ENCODE measurements at regions not wholly inside any gene's neighbourhood (a gene's known extent, or its start where the extent isn't known, plus 50 kb on each side); places are given as distances from the start of the nearest gene placed in this dataset.

GRCh38 chr2:173612354-173612753 lies 257.7 kb downstream of the CDCA7 start:
- no peak overlapping the region for H3K27ac ChIP-seq
- no peak overlapping the region for H3K4me3 ChIP-seq

DNA sequence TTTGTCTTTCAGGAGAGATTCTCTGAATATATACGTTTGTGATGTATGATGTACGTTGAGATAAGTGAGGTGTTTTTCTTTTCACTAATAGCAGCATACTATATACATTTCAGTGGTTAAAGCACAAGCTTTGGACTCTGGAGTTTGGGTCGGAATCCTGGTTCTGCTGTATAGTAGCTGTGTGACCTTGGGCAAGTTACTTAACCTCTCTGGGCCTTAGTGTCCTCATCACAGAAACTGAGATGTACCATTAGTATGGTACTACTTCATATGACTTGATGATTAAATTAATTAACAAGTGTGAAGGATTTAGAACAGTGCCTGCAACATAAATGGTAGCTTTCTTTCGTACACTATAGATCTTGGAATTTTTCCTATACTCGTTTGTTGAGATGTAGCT lies 258.7 kb downstream of the CDCA7 start:
- H3K4me3 ChIP-seq = no peak overlapping the region

DNA sequence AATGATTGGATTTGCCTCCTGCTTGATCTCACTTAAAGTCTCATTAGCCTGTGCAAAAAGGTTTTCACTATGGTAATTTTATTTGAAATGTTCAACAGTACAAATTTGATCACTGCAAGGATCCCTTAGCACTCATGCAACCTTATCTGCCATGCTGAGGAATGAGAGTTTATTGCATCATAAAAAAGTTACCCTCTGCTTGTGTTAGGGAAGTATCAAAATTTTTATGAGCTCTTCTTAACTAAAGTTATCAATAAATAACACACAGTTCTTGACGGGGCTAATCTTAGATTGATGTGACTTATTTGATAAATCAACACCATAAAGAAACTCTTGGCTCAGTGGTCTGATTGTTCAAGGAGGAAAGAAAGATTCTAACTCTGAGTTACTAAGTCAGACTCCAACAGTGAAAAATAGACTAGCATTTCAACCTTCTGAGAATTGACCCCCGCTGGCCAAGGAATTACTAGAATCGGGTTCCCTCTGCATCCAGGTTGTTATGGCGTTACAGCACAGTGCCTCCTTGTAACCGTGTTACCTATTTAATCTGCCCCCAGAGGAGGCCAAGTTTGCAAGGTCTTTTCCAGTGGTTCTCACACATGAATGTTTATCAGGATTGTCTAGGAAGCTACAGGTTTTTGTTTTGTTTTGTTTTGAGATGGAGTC lies 259.7 kb downstream of the CDCA7 start:
- Histone ChIP-seq H3K27ac (no peak overlapping the region), H3K4me3 (no peak overlapping the region)

More for the DNA sequence above, 258.7 kb downstream of the CDCA7 start:
- no peak overlapping the region for H3K27ac ChIP-seq

DNA sequence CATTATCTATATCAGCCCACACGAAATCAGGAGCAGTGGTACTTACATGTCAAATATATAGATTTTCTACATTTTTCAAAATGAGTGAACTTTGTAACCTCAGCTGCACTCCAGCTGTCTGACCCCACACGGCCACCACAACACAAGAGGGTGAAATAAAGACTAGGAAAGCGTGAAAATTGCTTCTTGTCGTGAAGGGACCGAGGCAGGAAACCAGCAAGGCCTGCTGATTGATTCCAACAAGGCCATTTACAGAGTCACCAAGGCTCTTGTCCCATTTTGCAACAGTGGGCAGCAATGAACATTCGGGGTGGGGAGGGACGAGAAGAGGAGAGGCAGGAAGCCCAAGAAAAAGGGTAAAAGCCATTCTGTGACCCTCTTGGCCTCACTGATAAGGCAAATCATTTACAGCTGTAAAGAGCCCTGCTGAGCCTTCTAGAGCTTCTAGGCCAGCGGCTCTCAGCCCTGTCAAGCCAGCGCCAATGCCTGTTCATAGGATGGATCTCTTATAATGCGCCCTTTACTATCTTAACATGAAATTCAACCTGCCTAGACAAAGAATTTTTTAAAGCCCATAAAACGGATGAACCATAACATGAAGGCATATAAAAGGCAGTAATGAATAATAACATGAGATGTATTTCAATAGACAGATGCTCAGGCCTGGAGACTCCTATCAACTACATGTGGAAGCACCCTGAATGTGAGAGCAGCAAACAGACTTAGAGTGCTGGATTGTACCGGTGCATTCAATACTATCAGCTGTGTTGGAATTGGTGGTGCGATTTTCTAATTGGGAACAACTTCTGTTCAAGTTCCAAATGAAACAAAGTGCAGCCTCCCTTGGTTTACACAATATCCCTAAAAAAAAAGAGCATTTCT lies 269.0 kb downstream of the CDCA7 start:
- Histone ChIP-seq H3K27ac (no peak overlapping the region), H3K4me3 (no peak overlapping the region)

- no peak overlapping the region for H3K4me3 ChIP-seq
- no peak overlapping the region for H3K27ac ChIP-seq
These were observed 270.6 kb downstream of the CDCA7 start for GRCh38 chr2:173625315-173625714.

DNA sequence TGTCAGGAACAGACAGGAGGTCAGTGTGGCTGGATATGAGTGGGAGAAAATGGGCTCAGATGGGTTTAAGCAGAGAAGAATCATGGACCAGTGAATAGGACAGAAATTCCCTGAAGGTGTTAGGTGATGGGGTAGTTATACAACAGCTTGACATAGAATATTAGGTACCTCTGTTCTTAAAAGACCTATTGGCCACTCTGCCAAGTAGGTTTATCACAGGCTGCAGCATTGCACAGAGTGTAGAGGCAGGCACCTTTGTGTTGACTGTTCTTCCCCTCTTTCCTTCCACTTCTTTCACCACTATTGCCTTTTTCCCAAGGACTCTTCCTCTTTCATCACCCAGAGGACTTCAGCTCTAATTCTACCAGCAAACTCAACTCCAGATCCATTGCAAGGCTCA lies 274.4 kb downstream of the CDCA7 start:
- Histone ChIP-seq H3K27ac (no peak overlapping the region), H3K4me3 (no peak overlapping the region)

GRCh38 chr2:173630425-173631126 lies 275.9 kb downstream of the CDCA7 start:
- peak overlapping the region in 1 of 21 experiments; percentile 16 for H3K27ac ChIP-seq

DNA sequence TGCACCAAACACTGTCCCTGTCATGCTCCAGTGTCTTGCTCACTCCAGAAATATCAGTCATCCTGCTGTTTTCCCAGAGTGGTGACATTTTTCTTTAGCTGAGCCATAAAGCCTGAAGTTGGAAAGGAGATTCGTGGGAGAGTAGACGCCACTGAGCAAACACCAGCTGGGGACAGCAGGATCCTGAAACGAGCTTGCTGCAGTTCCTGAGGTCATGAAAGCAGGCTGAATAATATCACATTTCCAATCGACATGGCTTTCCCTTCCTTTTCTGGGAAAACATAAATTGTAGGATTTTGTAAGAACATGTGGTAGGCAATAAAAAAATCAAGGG lies 276.4 kb downstream of the CDCA7 start:
- Histone ChIP-seq H3K27ac (peak overlapping the region in 1 of 21 experiments; percentile 16), H3K4me3 (no peak overlapping the region)

More at GRCh38 chr2:173630425-173631126, 275.9 kb downstream of the CDCA7 start:
- no peak overlapping the region for H3K4me3 ChIP-seq

DNA sequence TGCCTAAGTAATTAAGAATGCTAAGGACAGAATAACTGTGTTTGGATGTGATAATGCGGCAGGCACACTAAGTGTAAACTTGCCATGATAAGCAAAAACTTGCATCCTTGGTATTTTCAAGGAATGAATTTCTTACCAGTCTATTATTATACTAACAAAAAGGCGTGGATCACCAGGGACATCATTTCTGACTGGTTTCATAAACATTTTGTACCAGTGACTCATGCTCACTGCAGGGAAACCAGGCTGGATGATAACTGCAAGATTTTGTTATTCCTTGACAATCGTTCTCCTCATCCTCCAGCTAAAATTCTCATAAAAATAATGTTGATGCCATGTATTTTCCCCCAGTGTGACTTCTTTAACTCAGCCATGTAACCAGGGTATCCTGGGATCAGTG lies 289.5 kb downstream of the CDCA7 start:
- H3K4me3 ChIP-seq = no peak overlapping the region
- H3K27ac ChIP-seq = no peak overlapping the region

DNA sequence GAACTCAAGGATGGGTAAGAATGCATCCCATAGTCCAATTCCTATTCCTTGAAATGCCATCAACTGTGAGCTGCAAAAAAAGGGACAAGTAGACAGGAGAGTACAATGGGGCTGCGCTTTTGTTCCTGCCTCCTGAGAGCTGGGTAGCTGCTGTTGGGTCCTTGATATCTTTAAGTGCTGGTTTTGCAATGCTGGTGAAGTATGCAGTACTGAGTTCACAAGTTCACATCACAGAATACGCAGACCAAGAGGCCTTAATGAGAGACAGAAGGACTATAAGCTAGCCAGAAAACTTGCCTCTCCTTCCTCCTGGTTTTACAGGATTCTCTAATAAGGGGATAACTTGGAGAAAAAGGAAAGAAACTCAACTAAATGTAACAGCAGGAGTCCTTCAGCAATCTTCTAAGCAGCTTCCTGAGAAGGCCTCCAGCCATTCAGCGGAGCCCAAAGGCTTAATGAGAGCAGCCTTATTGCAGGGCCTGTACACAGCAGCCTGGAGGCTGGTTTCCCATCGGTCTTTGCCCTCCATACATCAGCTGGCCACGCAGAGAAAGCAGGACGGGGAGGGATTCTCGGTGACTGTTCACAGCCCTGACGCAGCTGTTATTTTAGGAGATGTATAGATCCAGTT lies 293.1 kb downstream of the CDCA7 start:
- Histone ChIP-seq H3K4me3 (no peak overlapping the region), H3K27ac (peak overlapping the region in 1 of 21 experiments; percentile 40)

DNA sequence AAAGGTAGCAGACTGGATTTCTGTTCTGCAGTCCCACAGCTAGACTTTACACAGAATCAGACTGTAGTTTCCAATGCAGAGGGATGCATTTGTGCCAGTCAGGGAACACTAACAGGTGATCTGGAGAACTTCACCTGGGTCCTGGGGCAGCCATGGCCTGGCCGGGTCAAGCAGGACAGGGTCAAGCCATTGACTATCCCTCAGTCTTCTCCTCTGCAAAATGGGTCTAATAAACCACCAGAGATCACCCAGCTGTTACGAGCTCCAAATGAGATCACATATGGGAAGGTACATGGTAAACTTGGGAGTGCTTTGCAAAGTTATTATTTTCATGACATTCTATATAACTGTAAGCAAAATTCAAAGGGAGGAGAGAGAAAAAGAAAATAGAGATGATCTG lies 294.1 kb downstream of the CDCA7 start:
- no peak overlapping the region for H3K4me3 ChIP-seq
- H3K27ac ChIP-seq = no peak overlapping the region

DNA sequence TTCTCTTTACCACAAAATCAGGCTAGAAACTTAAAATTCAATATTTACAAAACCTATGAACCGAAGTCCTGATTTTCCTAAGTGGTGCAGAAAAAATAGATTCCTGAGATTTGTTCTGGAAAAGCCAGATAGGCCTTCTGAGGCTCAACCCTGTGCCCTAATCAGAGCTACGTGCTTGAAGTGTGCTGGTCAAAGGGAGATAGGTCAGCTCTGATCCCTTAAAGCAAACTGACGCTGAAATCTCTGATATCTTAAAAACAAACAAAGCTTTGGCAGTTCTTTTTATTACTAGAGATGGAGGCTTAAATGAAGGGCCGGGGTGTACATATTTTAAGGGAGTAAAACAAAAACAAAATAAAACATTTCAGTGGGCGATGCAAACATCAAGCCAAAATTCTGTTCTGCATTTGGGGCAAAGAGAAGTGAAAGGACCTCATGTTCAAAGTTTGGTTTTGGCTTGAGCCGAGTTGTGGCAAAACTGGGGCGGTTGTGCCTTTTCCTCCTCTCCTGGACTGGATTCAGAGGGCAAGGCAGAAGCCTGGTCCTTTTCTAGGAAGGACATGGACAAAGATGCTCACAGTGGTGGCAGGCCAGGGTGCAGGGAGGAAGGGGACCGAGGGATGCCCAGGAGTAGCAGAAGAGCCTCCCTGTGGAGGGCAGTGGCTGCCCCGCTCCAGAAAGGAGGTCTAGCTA lies 295.0 kb downstream of the CDCA7 start:
- H3K27ac ChIP-seq = peak overlapping the region in 2 of 21 experiments; percentile 19 to 35

DNA sequence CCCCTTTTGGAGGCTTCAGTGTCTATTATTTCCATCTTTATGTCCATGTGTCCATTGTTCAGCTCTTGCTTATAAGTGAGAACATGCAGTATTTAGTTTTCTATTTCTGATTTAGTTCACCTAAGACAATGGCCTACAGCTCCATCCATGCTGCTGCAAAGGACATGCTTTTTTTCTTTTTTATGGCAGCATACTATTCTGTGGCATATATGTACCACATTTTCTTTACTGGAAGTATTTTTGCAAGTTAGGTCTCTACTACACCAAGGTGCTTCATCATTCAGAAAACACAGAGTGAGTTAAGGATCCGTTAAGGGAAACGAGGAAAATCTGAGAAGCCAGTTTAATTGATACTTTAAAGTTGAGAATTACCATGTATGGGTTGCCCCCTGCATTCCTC lies 297.2 kb downstream of the CDCA7 start:
- H3K27ac ChIP-seq = peak overlapping the region in 12 of 21 experiments; percentile 21 to 79 (median 60)
- H3K4me3 ChIP-seq = no peak overlapping the region

More for the DNA sequence above, 295.0 kb downstream of the CDCA7 start:
- H3K4me3 ChIP-seq = no peak overlapping the region

DNA sequence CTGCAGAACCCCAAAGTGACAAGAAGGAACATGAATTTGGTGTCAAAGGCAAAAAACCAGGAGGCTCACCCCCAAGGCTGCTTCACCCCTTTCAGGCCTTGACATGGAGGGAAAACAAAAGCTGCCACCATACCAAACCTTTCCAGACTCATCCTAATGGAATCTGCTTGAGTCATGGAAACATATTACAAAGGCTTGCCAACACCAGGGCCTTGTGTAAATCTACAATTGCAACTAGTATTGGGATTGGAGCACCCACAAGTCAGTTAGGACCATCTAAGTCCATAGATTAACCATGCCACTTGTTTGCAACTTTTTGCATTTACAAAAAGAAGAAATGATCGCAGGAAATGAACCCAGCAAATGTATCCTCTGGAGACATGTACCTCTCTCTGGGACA lies 297.6 kb downstream of the CDCA7 start:
- Histone ChIP-seq H3K4me3 (no peak overlapping the region), H3K27ac (peak overlapping the region in 14 of 21 experiments; percentile 20 to 79 (median 58))

- peak overlapping the region in 18 of 21 experiments; percentile 14 to 79 (median 58) for H3K27ac ChIP-seq
These were observed 298.2 kb downstream of the CDCA7 start for GRCh38 chr2:173652767-173653431.

GRCh38 chr2:173653432-173653805 lies 298.7 kb downstream of the CDCA7 start:
- Histone ChIP-seq H3K27ac (peak overlapping the region in 18 of 21 experiments; percentile 14 to 81 (median 60)), H3K4me3 (no peak overlapping the region)

More at GRCh38 chr2:173652767-173653431, 298.2 kb downstream of the CDCA7 start:
- no peak overlapping the region for H3K4me3 ChIP-seq

DNA sequence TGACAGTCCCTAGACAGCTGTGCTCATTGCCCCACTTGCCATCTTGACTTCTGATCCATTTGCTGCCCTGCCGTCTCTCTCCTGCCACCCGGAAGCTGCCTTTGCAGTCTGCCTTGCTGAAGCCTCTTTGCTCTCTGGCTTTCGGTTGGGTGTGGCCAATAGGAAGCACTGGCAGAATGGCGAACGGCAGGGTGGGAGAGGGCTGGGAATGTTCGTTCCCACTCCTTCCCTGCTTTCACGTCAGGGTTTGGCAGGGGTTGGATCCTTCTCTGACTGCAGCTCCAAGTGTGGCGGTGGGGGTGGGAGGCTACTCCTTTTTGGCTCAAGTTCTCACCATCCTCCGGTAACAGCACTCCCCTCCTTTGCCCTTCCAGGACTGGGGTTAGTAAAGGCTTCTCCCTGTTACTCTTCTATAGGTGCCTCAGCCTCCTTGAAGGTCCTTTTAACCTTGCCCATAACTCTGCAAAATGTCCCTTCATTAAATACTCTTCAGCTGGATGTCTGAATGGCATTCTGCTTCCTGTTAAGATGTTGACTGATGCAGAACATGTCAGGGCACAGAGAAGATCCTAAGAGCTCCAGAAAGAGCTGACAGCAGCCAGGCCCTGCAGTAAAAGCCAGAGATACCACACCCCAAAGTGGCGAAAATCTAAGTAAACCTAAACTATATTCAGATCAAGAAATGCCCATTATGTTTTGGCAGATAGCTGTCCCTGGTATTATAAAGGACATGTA lies 299.7 kb downstream of the CDCA7 start:
- Histone ChIP-seq H3K27ac (peak overlapping the region in 19 of 21 experiments; percentile 17 to 81 (median 68)), H3K4me3 (peak overlapping the region in 2 of 7 experiments; percentile 7 to 19)

DNA sequence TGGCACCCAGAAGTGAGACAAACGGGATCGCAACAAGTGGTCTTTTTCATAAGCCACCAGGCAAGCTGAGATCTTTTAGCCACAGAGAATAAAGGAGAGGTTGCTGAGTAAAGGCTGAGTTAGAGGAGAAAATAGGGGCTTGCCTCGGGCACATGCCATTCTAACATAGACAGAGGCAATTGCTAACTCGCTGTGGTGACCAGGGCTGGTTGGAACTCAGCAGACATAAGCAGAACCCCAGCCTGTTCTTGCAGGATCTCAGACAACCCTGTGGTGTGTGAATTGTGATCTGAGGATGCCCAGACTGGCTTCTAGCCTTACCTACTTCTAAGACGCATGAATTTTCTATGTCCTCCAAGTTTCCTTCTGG lies 300.2 kb downstream of the CDCA7 start:
- no peak overlapping the region for H3K4me3 ChIP-seq
- H3K27ac ChIP-seq = peak overlapping the region in 9 of 21 experiments; percentile 58 to 81 (median 68)

All from skin epidermis (tissue), 12 donors.